GM19240 (cell line): ENCODE measurements at regions not wholly inside any gene's neighbourhood (a gene's known extent, or its start where the extent isn't known, plus 50 kb on each side); places are given as distances from the start of the nearest gene placed in this dataset.

Source experiments
- DNase-seq: peaks from one replicate; pipeline ENCODE4 v3.0.0; 2011; ENCODE audit warnings: low spot score; ENCODE audit not compliant: insufficient read length

DNA sequence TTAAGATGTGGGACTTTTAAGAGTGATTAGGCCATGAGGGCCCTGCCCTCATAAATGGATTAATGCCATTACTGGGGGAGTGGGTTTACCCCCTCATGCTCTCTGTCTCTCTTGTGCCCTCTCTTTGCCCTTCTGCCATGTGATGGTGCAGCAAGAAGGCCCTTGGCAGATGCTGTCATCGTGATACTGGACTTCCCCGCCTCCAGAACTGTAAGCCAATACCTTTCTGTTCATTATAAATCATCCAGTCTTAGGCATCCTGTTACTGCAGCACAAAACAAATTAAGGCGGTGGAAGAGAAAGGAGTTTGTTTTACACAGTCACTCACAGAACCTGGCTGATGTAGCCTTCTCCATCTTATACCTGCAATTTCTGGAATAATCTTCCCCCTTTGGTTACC, 360.3 kb upstream of the TBL1XR1 start:
- no peak for DNase-seq

DNA sequence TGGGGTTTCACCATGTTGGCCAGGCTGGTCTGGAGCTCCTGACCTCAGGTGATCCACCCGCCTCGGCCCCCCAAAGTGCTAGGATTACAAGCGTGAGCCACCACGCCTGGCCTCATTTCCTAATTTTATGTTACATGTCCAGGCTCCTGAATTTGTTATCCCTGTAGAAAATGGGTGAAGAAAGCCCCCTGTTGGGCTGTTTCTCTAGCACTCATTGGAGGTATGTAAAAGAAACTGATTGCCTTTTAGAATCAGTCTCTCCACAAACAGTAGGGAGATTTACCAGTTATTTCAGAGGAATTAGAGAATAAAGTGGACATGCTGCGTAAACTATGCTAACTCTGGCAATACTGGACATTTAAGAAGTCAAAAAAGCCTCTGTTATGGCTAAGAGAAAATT, 364.1 kb upstream of the TBL1XR1 start:
- no peak for DNase-seq

DNA sequence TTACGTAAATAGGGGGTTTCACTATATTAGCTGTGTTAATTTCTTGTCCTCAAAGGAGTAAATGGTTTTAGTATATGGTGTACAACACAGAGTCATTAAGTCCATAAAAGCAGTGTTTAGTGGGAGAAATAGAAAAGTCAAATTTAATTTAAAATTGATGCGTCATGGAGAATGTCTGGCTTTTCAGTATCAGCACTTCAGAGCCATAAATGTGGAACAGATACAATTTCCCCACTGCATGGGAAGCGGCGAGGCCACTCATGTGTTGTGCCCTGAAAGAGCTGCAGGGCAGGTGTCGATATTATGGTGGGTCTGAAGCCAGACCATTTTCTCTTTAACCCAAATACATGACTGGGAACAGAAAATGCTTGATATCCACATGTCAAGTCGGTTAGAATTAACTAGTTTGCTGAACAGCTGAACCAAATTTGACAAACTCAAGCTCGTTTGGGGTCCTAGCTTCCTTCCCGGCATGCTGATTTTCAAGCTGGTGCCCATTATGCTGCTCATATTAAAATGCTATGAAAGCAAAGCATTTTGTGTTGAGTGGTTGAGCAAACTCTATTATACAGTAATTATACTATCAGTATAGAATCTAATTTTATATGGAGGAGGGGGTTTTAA, 364.6 kb upstream of the TBL1XR1 start:
- no peak for DNase-seq

DNA sequence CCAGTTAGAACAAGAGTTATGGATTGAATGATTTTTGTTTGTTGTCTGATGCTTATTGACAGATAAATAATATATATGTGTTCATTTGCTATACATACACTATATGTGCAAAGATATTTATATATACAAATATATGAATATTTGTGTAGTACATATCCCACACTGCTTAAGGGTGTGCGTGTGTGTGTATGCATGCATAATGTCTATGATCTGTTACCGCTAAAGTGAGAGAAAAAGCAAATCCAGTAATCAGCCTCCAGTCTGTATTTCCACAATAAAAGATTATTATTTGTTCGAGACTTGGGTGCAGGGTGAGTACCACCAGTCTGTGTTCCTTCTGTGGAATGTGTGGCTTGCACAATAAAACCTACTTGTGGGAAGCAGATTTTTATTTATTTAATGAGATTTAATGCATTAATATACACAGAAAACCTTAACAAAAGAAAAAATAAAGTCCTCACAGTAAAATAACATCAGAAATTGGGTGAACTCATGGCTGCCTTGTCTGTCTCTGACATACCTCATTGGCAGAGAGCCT, 366.0 kb upstream of the TBL1XR1 start:
- no peak for DNase-seq

DNA sequence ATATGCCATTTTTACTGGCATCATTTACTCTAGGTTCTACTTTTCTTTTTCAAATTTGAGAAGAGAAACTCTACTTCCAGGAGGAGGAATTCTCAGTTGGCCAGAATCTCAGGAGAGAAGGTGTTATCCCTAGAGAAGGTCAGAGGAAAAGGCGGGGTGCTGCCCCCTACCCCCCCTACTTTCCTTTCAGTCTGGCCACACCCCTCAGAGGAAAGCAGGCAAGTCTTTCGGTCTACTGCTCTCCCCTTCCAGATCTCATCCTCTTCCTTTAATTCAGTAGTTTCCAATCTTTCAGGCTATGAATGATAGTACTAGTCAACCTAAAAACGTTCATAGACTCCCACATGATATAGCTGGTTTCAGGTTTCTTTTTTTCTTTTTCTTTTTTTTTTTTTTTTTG, 366.5 kb upstream of the TBL1XR1 start:
- DNase-seq = no peak

DNA sequence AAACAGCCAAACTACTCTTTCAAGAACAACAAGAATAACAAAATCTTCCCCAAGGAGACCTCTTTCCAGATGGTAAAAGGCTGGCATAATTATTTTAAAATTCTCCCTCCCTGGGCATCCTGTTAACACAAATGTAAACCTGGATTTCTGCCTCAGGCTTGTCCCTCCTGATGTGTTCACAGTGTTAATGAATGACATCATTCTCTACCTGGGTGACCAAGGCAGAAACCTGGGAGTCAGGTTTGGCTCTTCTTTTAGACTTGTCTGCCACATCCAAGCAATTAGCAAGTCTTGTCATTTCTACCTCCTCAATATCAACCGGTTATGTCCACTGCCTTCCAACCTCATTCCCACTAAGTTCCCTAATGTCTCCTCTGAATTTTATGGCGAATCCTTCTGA, 368.7 kb upstream of the TBL1XR1 start:
- no peak for DNase-seq

DNA sequence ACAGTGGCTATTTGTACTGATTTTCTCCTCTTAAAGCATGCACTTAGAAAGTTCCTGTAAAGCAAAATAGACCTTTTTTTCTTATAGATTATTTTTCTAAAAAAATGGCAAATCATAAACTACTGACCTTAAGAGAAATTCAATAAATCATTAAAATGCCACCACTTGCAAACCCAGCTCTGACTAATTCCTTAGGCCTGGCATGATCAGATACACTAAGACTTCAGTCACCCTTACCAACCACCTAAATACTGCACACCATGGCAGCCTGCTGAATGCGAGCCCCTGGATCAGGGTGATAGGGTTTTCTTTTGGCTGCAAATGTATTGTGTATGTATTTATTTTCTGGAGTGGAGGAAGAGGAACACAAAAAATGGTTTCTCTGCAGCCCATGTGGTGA, 370.6 kb upstream of the TBL1XR1 start:
- DNase-seq = no peak

DNA sequence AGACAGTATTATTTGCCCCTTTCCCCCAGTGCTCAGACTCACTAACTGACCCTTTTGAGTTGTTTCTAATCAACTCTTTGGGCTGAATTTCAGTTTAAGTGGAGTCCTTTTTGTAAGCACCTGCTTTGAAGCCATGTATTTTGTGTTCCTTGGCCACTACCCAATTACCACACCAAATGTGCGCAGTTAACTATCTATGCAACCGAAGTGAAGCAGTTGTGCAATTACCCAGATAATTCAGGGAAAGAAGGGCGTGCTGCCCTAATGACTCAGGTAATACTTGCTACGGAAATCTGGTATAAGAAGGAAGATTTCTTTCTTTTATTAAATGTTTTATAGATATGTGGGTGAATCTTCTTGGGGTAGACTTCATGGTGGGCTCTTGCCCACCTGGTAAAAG, 371.9 kb upstream of the TBL1XR1 start:
- no peak for DNase-seq

DNA sequence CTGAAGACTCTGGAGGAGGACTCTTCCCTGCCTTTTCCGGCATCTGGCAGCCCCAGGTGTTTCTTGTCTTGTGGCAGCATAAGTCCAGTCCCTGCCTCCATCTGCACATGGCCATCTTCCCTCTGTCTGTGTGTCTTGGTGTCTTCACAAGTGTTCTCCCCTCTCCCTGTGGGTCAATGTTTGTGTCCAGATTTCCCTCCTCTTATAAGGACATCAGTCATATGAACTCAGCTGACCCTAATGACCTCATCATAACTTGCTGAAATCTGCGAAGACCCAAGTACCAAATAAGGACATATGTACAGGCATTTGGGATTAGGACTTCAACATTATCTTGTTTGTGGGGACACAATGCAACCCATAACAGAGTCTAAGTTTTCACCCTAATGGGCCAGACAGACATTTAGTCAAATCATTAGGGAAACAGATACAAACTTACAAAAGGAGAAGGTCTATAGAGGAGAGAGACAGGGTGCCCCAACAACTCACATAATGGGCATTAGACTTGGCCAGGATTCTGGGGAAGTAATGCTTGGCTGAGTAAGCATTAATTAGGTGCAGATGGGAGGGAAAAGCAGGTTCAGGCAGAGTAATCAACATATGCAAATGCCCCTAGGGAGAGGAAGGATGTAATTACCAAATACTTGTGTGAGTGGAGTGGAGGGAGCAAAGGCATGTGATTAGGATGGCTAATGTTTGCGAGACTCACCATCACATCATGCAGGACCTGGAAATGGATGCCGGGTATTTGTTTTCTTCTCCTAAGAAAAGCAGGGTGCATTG, 372.8 kb upstream of the TBL1XR1 start:
- no peak for DNase-seq

DNA sequence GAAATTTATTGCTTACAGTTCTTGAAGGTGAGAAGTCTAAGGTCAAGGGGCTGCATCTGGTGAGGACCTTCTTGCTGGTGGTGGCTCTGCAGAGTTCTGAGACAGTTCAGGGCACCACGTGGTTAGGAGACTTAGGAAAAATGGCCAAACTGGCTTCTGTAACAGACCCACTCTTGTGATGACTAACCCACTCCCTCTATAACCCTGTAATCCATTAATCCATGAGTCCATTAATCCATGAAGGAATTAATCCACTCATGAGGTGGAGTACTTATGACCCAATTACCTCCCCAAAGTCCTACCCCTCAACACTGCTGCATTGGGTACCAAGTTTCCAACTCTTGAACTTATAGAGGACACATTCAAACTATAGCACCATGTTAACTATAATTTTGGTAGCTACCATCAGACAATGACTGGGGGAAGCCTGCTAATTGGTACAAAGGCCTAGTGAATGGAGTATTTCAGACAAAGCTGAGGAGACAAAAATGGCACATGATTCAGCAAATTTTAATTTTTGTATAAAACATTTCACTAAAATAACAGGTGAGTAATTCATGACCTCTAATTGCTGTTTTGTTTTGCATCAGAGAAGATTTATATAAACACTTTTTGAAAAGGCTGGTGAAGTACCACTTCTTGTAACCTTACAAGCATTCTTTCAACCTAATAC, 374.1 kb upstream of the TBL1XR1 start:
- no peak for DNase-seq

DNA sequence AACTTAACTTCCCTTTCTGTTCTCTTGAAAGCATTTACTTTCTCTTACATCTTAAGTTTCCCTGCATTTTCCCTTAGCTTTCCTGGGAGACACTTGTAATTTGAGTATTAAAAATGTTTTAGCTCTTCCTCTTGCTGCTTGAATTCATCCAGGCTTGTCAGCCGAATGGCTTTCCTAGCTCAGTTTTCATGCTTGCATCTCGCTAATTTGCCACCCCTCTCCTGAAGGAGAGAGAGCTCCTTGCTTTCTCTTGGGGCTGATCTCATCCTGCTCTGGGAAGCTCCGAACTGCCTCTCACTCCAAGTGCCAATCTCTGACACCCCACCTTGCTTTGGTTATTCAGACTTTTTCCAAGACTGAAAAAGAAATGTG, 374.6 kb upstream of the TBL1XR1 start:
- no peak for DNase-seq

DNA sequence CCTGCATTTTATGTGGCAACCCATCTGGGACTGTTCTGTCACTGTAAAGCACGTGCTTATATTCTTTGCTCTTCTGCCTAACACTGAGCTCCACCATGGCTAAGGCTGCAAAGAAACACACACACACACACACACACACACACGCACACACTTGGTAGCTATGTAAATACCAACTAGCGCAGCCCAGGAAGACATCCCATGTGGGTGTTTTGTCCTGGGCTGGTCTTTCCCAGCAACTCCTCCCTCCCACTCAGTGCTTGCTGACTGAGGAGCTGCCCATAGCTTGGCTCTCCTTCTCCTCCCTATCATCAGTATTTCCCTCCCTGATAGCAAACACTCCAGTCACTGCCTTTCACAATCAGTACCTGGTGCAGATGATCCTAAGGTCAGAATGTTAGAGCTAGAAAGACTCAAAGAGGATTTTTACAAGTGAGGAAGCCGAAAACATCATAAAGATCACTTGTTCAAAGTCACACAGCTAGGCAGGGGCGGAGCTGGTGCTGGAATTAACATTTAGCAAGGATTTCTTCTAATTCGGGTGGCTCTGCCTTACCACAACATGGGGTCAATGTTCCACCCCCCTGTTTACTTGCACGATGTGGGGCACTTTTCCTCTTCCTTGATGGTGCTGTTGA, 377.1 kb upstream of the TBL1XR1 start:
- no peak for DNase-seq

DNA sequence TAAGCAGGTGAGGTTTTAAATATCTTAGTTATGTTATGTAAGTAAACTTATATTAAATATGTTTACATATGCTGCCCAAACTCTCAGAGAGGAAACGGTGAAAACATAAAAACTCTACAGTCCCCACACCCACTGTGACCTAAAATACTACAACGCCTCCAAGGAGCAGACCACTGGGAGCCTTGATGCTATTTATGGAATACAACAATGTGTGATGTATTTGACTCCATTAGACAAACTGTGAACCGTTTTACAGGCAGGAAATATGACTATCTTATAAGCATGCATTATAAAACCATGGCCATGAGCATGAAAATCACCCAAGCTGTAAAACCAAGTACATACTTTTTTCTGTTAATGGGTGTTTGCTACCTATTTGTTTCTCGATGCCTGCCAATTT, 379.5 kb upstream of the TBL1XR1 start:
- no peak for DNase-seq

DNA sequence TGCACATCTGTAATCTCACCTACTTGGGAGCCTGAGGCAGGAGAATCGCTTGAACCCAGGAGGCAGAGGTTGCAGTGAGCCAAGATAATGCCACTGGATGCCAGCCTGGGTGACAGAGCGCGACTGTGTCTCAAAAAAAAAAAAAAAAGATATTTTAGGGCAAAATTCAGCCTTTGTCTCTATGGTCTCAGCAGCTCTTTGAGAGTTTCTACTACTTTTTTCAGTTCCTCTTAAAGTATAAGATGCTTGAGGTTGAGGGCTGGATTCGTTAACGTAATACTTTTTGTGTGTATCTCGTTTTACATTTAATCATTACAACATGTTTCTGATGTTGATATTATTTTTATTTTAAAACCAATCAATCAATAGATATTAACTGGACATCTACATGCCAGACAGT, 381.2 kb upstream of the TBL1XR1 start:
- DNase-seq = no peak

DNA sequence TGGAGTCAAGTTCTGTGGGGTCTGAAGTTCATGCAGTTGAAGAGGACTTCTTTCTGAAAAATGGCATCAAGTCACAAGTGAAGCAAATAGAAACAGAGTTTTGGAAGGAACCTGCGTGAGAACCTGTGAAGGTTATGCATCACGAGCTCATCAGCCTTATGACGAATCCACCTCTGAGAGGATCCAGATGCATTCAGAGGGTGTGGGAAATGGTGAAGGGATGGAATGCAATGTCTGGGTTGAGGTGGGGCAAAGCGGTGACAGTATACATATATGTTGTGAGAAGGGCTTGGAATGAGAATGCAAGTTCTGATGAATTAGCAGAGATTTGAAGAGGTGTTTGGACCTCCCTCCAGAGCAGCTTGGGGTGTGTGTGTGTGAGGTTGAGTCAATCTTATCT, 382.1 kb upstream of the TBL1XR1 start:
- DNase-seq = no peak

DNA sequence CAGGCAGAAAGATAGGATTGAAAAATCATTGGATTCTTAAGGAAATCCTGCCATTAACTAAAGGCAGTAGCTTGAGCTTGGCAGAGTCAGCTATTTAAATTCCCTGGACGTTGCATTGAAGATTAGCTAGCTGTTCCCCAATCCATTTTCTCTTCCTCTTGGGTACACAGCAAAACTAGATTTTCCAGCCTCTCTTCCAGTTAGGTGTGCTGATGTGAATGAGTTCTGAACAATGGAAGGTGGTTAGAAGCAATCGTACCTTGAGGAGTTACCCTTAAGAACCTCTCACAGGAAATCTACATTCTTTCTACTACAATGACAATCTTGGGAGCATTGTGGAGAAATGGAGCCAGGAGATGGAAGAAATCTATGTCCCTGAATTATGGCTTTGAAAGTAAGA, 383.2 kb upstream of the TBL1XR1 start:
- no peak for DNase-seq

DNA sequence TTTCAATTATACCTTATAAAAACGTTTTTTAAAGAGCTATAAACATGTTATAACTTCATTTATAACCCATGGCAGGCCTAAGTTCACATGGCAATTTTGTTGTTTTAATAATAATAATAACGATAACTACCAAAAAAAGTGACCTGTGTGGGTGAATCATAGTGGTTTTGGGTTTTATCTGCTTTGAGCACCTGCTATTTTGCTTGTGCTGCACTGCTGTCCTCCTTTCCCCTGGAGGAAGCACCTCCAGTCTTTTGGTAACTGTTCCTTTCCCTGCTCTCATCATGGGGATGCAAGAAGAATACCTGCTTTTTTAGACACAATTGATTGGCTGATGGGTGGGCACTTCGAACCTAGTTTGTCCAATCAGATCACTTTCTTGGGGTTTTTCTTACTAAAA, 388.0 kb upstream of the TBL1XR1 start:
- DNase-seq = no peak

DNA sequence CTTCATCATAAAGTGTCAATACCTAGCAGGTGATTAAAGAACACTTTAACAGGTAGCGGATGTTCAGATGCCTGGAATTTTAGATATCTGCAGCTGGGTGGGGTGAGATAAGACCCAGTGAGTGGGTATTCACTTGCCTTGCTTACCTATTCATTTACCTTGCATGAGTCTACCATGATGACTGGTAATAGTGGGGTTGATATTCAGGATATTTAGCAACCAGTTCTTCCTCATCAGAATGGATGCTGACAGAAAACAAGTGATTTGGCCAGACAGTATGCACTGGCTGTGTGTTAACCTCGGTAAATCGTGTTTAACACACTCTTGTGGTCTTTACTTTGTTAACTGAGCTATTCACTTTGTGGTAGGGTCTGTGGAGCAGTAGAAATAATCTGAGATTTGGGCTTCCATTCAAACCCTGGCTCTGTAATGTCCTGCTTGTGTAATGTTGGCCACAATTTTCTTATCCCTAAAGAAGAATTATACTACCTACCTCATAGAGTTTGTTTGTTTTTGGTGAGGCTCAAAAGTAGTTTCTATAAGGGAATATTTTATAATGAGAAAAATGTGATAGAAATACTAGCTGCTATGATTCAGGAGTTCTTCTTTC, 391.9 kb upstream of the TBL1XR1 start:
- no peak for DNase-seq

DNA sequence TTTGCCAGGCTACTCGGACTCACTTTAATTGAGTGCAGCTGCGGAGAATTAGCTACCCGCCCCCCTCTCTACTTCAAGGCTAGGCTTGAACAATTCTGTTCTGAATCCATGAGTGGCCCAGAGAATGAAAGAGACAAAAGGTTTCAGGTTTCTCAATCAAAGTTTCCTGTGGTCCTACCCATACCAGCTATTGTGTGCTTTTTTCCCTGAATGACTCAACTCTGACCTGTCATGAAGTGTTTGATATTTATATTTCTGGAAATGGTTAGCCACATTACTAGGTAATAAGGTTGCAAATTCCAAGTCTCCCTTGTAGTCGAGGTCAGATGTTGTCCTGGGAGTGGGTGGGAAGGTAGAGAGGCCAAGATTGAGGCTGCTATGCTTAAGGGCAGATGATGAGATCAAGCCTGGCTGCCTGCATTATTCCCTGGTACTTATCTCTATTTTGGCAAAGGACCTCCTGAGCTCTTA, 392.7 kb upstream of the TBL1XR1 start:
- DNase-seq = no peak

DNA sequence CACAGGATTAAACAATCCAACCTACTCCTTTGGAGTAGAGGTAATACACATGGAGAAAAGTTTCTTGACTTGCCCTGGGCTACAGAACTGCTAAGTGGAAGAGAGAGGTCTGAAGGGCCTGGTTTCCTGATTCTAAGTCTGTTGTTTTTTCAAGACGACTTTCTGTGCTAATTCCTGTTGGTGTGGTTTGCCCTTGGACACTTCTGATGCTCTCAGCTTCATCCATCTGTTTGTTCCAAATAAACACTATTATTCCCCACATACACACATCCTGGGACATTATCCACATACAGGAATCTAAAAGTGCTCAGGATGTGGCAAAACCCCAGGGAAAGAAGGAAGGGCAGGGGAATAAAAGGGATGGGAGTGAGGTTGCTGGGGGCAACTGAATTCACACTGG, 393.5 kb upstream of the TBL1XR1 start:
- no peak for DNase-seq

DNA sequence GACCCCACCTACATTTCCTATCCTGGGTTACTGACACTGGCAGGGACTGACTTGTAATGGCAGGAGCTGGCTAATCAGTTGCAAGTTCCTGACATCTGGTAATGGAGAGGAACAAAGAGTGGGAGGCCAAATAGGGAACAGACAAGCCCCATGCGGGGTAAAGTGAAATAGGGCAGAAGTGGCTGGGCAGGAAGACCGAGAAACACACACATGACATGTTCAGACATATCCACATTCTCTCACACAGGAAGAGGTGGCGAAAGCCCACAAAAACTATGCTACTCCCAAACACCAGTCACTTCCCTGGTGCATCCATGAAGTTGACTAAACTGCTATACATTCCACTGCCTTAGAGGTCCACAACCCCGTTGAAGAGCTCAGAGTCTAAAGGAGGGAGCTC, 394.1 kb upstream of the TBL1XR1 start:
- no peak for DNase-seq

DNA sequence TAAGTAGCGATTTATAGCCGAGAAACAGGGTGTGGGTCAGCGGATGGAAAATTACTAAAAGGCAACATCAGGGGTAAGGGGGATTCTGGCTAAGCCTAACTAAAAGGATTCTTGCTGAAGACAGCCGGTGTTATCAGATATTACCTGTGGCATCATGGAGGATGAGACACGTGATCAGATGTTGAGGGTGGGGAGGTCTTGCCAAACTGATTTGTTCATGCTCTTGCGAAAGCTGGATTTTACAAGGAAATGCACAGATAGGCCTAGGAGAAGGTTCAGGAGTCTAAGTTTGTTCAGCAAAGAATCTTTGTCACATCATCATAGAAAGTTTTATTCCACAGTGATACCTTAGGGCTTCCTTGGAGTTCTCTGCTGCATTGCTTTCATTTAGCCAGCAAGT, 396.8 kb upstream of the TBL1XR1 start:
- DNase-seq = no peak
